ENCODE measurements at regions not wholly inside any gene's neighbourhood (a gene's known extent, or its start where the extent isn't known, plus 50 kb on each side); places are given as distances from the start of the nearest gene placed in this dataset.
"Not testable (repeated sequence)": the region's sequence is repeated elsewhere in the genome, so short reads cannot be mapped to it uniquely, and the experiment has no call there.

- DNase-seq, result no peak
Observed at GRCh38 chr20:12130781-12131180, 213.1 kb downstream of the BTBD3 start.

GRCh38 chr20:12133553-12133952 lies 215.9 kb downstream of the BTBD3 start:
- no peak for DNase-seq

- not testable (repeated sequence) for DNase-seq
Observed at GRCh38 chr20:12145951-12146350, 228.3 kb downstream of the BTBD3 start.

GRCh38 chr20:12152996-12153395 lies 235.3 kb downstream of the BTBD3 start:
- DNase-seq, result no peak

- no peak for DNase-seq
Observed at GRCh38 chr20:12153628-12154027, 235.9 kb downstream of the BTBD3 start.

GRCh38 chr20:12156252-12156651 lies 238.6 kb downstream of the BTBD3 start:
- DNase-seq, result no peak

GRCh38 chr20:12159261-12159660 lies 241.6 kb downstream of the BTBD3 start:
- no peak for DNase-seq

GRCh38 chr20:12161734-12162133 lies 244.0 kb downstream of the BTBD3 start:
- DNase-seq, result no peak

GRCh38 chr20:12166053-12166717 lies 248.5 kb downstream of the BTBD3 start:
- no peak for DNase-seq

GRCh38 chr20:12170406-12170805 lies 252.7 kb downstream of the BTBD3 start:
- DNase-seq, result no peak

GRCh38 chr20:12171923-12172524 lies 254.3 kb downstream of the BTBD3 start:
- no peak for DNase-seq

- no peak for DNase-seq
Observed at GRCh38 chr20:12173347-12174012, 255.8 kb downstream of the BTBD3 start.

GRCh38 chr20:12175538-12175937 lies 257.8 kb downstream of the BTBD3 start:
- DNase-seq, result no peak

- DNase-seq, result no peak
Observed at GRCh38 chr20:12177657-12178293, 260.1 kb downstream of the BTBD3 start.

GRCh38 chr20:12179692-12180091 lies 262.0 kb downstream of the BTBD3 start:
- no peak for DNase-seq

GRCh38 chr20:12180107-12180661 lies 262.5 kb downstream of the BTBD3 start:
- DNase-seq, result no peak

- DNase-seq, result no peak
Observed at GRCh38 chr20:12198281-12198680, 280.6 kb downstream of the BTBD3 start.

- DNase-seq, result no peak
Observed at GRCh38 chr20:12199703-12200102, 282.0 kb downstream of the BTBD3 start.

GRCh38 chr20:12201289-12201991 lies 283.7 kb downstream of the BTBD3 start:
- DNase-seq, result no peak

- no peak for DNase-seq
Observed at GRCh38 chr20:12203399-12203798, 285.7 kb downstream of the BTBD3 start.

- DNase-seq, result no peak
Observed at GRCh38 chr20:12203981-12204380, 286.3 kb downstream of the BTBD3 start.

GRCh38 chr20:12207875-12208274 lies 290.2 kb downstream of the BTBD3 start:
- DNase-seq, result no peak

- DNase-seq, result no peak
Observed at GRCh38 chr20:12210591-12210990, 292.9 kb downstream of the BTBD3 start.

All from GF-D8 (cell line).